ENCODE measurements at regions not wholly inside any gene's neighbourhood (a gene's known extent, or its start where the extent isn't known, plus 50 kb on each side); places are given as distances from the start of the nearest gene placed in this dataset.

DNA sequence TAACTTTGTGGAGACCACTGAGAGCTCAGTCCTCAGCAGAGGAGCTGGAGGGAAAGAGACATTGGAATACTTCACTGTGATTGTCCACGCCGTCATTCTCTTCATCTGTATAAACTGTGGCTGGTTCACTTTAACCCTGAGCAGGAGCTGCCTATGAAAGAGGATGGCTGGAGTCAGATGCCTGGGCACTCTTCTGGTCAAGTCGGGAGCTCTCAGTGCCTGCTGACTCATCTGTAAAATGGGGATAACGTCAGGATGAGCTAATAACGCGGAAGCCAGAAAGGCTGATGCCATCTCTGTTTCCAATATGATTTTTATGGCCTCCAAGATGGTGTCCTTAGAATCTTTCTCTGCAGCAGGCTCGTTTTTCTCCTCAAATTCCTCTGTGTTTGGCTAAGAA lies 51.6 kb upstream of the MRPS22 start:
- TF ChIP-seq NR2C2 (CRISPR knock-in tag; IDR thresholded peaks at IDR 0.05) (no peak), ZNF423 (CRISPR knock-in tag; IDR thresholded peaks at IDR 0.05) (no peak), SOX15 (CRISPR knock-in tag; IDR thresholded peaks at IDR 0.05) (no peak), KAT7 (CRISPR knock-in tag; IDR thresholded peaks at IDR 0.05; ENCODE audit: borderline replicate concordance) (no peak), AFF4 (CRISPR knock-in tag; IDR thresholded peaks at IDR 0.05; ENCODE audit: borderline replicate concordance) (no peak), ZNF121 (CRISPR knock-in tag; IDR thresholded peaks at IDR 0.05) (no peak), NR1H2 (CRISPR knock-in tag; IDR thresholded peaks at IDR 0.05) (no peak), OVOL2 (CRISPR knock-in tag; IDR thresholded peaks at IDR 0.05; ENCODE audit: borderline replicate concordance) (no peak), TCF7 (CRISPR knock-in tag; IDR thresholded peaks at IDR 0.05; ENCODE audit: low read depth) (no peak), ATF1 (CRISPR knock-in tag; IDR thresholded peaks at IDR 0.05) (no peak), ZNF232 (CRISPR knock-in tag; IDR thresholded peaks at IDR 0.05) (no peak), ATF3 (CRISPR knock-in tag; conservative IDR thresholded peaks at IDR 0.05) (no peak), ARID4B (CRISPR knock-in tag; IDR thresholded peaks at IDR 0.05; ENCODE audit: borderline replicate concordance) (no peak), ZNF219 (CRISPR knock-in tag; IDR thresholded peaks at IDR 0.05; ENCODE audit: borderline replicate concordance) (no peak), JAZF1 (CRISPR knock-in tag; IDR thresholded peaks at IDR 0.05) (no peak)
- TF ChIP-seq, protein P1, sequence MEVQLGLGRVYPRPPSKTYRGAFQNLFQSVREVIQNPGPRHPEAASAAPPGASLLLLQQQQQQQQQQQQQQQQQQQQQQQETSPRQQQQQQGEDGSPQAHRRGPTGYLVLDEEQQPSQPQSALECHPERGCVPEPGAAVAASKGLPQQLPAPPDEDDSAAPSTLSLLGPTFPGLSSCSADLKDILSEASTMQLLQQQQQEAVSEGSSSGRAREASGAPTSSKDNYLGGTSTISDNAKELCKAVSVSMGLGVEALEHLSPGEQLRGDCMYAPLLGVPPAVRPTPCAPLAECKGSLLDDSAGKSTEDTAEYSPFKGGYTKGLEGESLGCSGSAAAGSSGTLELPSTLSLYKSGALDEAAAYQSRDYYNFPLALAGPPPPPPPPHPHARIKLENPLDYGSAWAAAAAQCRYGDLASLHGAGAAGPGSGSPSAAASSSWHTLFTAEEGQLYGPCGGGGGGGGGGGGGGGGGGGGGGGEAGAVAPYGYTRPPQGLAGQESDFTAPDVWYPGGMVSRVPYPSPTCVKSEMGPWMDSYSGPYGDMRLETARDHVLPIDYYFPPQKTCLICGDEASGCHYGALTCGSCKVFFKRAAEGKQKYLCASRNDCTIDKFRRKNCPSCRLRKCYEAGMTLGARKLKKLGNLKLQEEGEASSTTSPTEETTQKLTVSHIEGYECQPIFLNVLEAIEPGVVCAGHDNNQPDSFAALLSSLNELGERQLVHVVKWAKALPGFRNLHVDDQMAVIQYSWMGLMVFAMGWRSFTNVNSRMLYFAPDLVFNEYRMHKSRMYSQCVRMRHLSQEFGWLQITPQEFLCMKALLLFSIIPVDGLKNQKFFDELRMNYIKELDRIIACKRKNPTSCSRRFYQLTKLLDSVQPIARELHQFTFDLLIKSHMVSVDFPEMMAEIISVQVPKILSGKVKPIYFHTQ (CRISPR knock-in tag; IDR thresholded peaks at IDR 0.05) = no peak
- TF ChIP-seq, protein P2, sequence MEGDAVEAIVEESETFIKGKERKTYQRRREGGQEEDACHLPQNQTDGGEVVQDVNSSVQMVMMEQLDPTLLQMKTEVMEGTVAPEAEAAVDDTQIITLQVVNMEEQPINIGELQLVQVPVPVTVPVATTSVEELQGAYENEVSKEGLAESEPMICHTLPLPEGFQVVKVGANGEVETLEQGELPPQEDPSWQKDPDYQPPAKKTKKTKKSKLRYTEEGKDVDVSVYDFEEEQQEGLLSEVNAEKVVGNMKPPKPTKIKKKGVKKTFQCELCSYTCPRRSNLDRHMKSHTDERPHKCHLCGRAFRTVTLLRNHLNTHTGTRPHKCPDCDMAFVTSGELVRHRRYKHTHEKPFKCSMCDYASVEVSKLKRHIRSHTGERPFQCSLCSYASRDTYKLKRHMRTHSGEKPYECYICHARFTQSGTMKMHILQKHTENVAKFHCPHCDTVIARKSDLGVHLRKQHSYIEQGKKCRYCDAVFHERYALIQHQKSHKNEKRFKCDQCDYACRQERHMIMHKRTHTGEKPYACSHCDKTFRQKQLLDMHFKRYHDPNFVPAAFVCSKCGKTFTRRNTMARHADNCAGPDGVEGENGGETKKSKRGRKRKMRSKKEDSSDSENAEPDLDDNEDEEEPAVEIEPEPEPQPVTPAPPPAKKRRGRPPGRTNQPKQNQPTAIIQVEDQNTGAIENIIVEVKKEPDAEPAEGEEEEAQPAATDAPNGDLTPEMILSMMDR (IDR thresholded peaks at IDR 0.05) = no peak
- Mint-ChIP-seq H3K27ac (no peak overlapping the region), H3K4me3 (no peak overlapping the region), H3K9me3 (no peaks in the 10 kb centered on the region), H3K27me3 (ENCODE audit: low read depth) (no peaks in the 10 kb centered on the region; the same call in 1 of the 2 replicates), H3K36me3 (no peaks in the 10 kb centered on the region), H3K4me1 (no peaks in the 10 kb centered on the region)
- ATAC-seq = no peak
- no peak for DNase-seq (ENCODE audit: low spot score)
- CTCF ChIA-PET = interaction anchor here (1.0 kb wide), 1 partner anchor 37 kb away, joined by 3 read pairs; no protein-coding TSS in a partner anchor
- POLR2A ChIA-PET = no interaction called here

Data from WTC11 (cell line).